Fibroblast of gingiva (primary cell): ENCODE measurements at regions not wholly inside any gene's neighbourhood (a gene's known extent, or its start where the extent isn't known, plus 50 kb on each side); places are given as distances from the start of the nearest gene placed in this dataset.

Experiments used
- DNase-seq: peaks from one replicate; pipeline ENCODE4 v3.0.0-alpha.2; 2011; ENCODE audit warnings: low read depth

- DNase-seq: no peak
Observed at GRCh38 chr1:200282497-200283122, 127.2 kb downstream of the ZNF281 start.

- DNase-seq: no peak
Observed at GRCh38 chr1:200281201-200281835, 128.5 kb downstream of the ZNF281 start.

- peak; percentile 48 for DNase-seq
Observed at GRCh38 chr1:200279810-200280411, 129.9 kb downstream of the ZNF281 start.

- DNase-seq: no peak
Observed at GRCh38 chr1:200275816-200276453, 133.9 kb downstream of the ZNF281 start.

- DNase-seq: no peak
Observed at GRCh38 chr1:200275415-200275814, 134.4 kb downstream of the ZNF281 start.

- no peak for DNase-seq
Observed at GRCh38 chr1:200274116-200274515, 135.7 kb downstream of the ZNF281 start.

GRCh38 chr1:200272481-200273068 lies 137.3 kb downstream of the ZNF281 start:
- DNase-seq: no peak

- no peak for DNase-seq
Observed at GRCh38 chr1:200269256-200269655, 140.6 kb downstream of the ZNF281 start.

- no peak for DNase-seq
Observed at GRCh38 chr1:200267937-200268336, 141.9 kb downstream of the ZNF281 start.

- no peak for DNase-seq
Observed at GRCh38 chr1:200267458-200267857, 142.4 kb downstream of the ZNF281 start.

- no peak for DNase-seq
Observed at GRCh38 chr1:200266871-200267270, 143.0 kb downstream of the ZNF281 start.

- no peak for DNase-seq
Observed at GRCh38 chr1:200265881-200266280, 144.0 kb downstream of the ZNF281 start.

- no peak for DNase-seq
Observed at GRCh38 chr1:200265104-200265503, 144.7 kb downstream of the ZNF281 start.

GRCh38 chr1:200263203-200263602 lies 146.6 kb downstream of the ZNF281 start:
- DNase-seq: no peak

GRCh38 chr1:200262326-200262965 lies 147.4 kb downstream of the ZNF281 start:
- DNase-seq: no peak

GRCh38 chr1:200260597-200261335 lies 149.1 kb downstream of the ZNF281 start:
- DNase-seq: peak; percentile 85

GRCh38 chr1:200258447-200259375 lies 151.1 kb downstream of the ZNF281 start:
- peak; percentile 12 for DNase-seq

- no peak for DNase-seq
Observed at GRCh38 chr1:200257235-200257634, 152.6 kb downstream of the ZNF281 start.

- peak; percentile 37 for DNase-seq
Observed at GRCh38 chr1:200254602-200255001, 155.2 kb downstream of the ZNF281 start.

- DNase-seq: no peak
Observed at GRCh38 chr1:200253774-200254495, 155.9 kb downstream of the ZNF281 start.
